ENCODE measurements at regions not wholly inside any gene's neighbourhood (a gene's known extent, or its start where the extent isn't known, plus 50 kb on each side); places are given as distances from the start of the nearest gene placed in this dataset.
"Not testable (repeated sequence)": the region's sequence is repeated elsewhere in the genome, so short reads cannot be mapped to it uniquely, and the experiment has no call there.

- no peak for DNase-seq (ENCODE audit: low spot score)
Measured at GRCh38 chr4:18733961-18734360, 712.4 kb upstream of the LCORL start.

- no peak for DNase-seq (ENCODE audit: low spot score)
Measured at GRCh38 chr4:18722748-18723191, 701.2 kb upstream of the LCORL start.

- no peak for DNase-seq (ENCODE audit: low spot score)
Measured at GRCh38 chr4:18698119-18698883, 676.7 kb upstream of the LCORL start.

GRCh38 chr4:18695733-18696527 is 674.4 kb upstream of the LCORL start:
- DNase-seq (ENCODE audit: low spot score) = no peak

- no peak for DNase-seq (ENCODE audit: low spot score)
Measured at GRCh38 chr4:18691431-18692200, 670.1 kb upstream of the LCORL start.

GRCh38 chr4:18690291-18690955 is 668.9 kb upstream of the LCORL start:
- DNase-seq (ENCODE audit: low spot score) = no peak

GRCh38 chr4:18689308-18690115 is 668.0 kb upstream of the LCORL start:
- no peak for DNase-seq (ENCODE audit: low spot score)

- DNase-seq (ENCODE audit: low spot score) = not testable (repeated sequence)
Measured at GRCh38 chr4:18688351-18688750, 666.8 kb upstream of the LCORL start.

- no peak for DNase-seq (ENCODE audit: low spot score)
Measured at GRCh38 chr4:18686338-18687037, 664.9 kb upstream of the LCORL start.

GRCh38 chr4:18684932-18685331 is 663.4 kb upstream of the LCORL start:
- DNase-seq (ENCODE audit: low spot score) = no peak

- DNase-seq (ENCODE audit: low spot score) = peak; percentile 9
Measured at GRCh38 chr4:18676526-18676915, 655.0 kb upstream of the LCORL start.

GRCh38 chr4:18675586-18676525 is 654.3 kb upstream of the LCORL start:
- DNase-seq (ENCODE audit: low spot score) = peak; percentile 35

GRCh38 chr4:18670034-18670433 is 648.5 kb upstream of the LCORL start:
- DNase-seq (ENCODE audit: low spot score) = no peak

- no peak for DNase-seq (ENCODE audit: low spot score)
Measured at GRCh38 chr4:18669390-18669789, 647.8 kb upstream of the LCORL start.

GRCh38 chr4:18666322-18666721 is 644.8 kb upstream of the LCORL start:
- no peak for DNase-seq (ENCODE audit: low spot score)

GRCh38 chr4:18664171-18664570 is 642.6 kb upstream of the LCORL start:
- no peak for DNase-seq (ENCODE audit: low spot score)

GRCh38 chr4:18645351-18645750 is 623.8 kb upstream of the LCORL start:
- no peak for DNase-seq (ENCODE audit: low spot score)

- DNase-seq (ENCODE audit: low spot score) = no peak
Measured at GRCh38 chr4:18641334-18641733, 619.8 kb upstream of the LCORL start.

GRCh38 chr4:18638031-18638430 is 616.5 kb upstream of the LCORL start:
- no peak for DNase-seq (ENCODE audit: low spot score)

All from COLO829 (cell line).